GM12892 (cell line): ENCODE measurements at regions not wholly inside any gene's neighbourhood (a gene's known extent, or its start where the extent isn't known, plus 50 kb on each side); places are given as distances from the start of the nearest gene placed in this dataset.
A peak's percentile ranks its signal among the peaks of the same experiment; 100 is the strongest.

Experiments
- DNase-seq: peaks from one replicate; pipeline ENCODE4 v3.0.0; 2011; ENCODE audit not compliant: insufficient read length
- FAIRE-seq: peaks from 2 replicates; lab custom pipeline; 2011; peaks lifted over from hg19 to GRCh38; lab: Jason Lieb, UNC
- POLR2A ChIP-seq: IDR thresholded peaks from 2 replicates; pipeline ENCODE4 v1.6.1; 2011; ENCODE audit warnings: low read depth, low read length, control low read depth
- POLR2AphosphoS5 ChIP-seq: IDR thresholded peaks from 2 replicates; pipeline ENCODE4 v1.6.1; 2011; ENCODE audit warnings: low read depth, low read length, control low read depth
- TAF1 ChIP-seq: IDR thresholded peaks from 2 replicates; pipeline ENCODE4 v1.6.1; 2011; ENCODE audit warnings: low read depth, mild to moderate bottlenecking, control low read depth, low read length, borderline replicate concordance

DNA sequence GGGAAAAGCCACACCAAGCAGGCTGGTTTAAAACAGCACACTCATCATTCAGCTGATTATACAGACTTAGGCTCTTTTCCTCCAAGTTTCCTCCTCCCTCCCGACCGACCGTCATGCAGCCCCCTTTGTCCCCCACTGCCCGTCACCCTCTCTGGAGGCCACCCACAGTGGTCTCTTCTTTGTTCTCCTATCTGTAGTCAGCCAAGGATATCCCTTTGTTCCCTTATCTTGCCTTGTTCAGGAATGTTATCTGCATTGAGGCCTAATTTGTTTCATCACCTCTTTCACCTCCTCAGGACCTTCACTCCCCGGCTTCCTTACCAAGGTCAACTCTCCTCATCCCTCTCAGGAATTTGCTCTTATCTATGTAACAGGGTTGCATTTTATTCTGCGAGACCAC is 186.4 kb upstream of the CDH13 start:
- DNase-seq (no peak), FAIRE-seq (no peak)
- no peak for TF ChIP-seq POLR2AphosphoS5
- TF ChIP-seq TAF1: no peak
- no peak for TF ChIP-seq POLR2A

DNA sequence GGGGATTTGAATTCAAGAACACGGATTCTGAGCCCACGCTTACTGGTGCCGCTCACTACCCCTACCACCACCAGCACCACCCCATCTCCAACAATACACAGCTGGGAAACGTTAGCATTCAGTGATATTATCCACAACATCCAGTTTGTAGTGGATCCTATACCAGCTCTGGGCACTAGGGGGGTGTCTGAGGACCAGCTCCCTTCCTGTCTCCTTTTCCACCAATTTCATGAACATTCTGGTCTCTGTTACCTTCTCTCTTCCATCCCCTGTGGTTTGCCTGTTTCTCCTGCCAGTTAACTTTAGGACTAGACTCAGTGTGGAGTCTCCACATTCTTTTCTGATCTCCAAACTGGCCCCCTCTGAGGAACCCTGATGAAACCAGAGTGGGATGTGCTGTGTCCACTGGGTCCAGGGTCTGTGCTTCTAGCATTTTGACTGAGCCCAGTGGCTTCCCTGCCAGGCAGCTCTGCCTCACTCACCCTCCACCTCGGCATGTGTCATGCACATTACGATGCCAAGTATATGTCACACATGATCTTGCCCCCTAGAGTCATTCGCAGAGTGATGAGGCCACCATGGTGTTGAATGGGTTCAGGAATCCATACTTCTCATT is 187.0 kb upstream of the CDH13 start:
- no peak for TF ChIP-seq TAF1
- no peak for TF ChIP-seq POLR2AphosphoS5
- TF ChIP-seq POLR2A: no peak
- DNase-seq (no peak), FAIRE-seq (peak; percentile 57)

DNA sequence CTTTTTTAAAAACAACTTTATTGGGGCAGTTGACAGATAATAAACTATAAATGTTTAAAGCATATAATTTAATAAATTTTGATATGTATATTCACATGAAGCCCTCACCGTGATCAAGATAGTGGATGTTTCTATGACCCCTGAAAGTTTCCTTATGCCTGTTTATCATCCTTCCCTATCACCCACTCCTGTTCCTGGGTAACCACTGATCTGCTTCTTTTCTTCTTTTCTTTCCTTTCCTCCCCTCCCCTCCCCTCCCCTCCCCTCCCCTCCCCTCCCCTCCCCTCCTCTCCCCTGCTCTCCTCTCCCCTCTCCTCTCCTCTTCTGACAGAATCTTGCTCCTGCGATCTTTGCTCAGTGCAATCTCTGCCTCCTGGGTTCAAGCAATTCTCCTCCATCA is 193.7 kb upstream of the CDH13 start:
- no peak for FAIRE-seq
- no peak for TF ChIP-seq POLR2AphosphoS5
- no peak for TF ChIP-seq TAF1
- TF ChIP-seq POLR2A: no peak
- no peak for DNase-seq

DNA sequence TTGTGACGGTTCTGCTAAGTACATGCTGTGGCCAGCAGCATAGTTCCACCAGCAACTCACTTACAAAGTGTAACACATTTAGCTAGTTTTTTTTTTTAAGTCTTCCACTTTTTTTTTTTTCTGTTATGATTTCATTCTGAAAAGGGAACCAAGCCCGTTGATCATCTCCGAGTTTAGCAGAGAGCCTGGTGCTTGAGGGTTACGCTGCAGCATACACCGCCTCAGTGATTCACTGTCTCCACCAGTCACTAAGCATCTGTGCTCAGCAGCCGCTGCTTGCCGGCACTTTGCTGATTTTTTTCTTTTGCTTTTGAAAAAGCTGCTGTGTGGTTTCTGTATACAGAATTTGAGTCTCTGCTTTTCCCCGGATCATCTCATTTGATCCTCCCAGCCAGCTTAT is 194.5 kb upstream of the CDH13 start:
- TF ChIP-seq POLR2AphosphoS5: no peak
- TF ChIP-seq TAF1: no peak
- TF ChIP-seq POLR2A: no peak
- DNase-seq (no peak), FAIRE-seq (no peak)

DNA sequence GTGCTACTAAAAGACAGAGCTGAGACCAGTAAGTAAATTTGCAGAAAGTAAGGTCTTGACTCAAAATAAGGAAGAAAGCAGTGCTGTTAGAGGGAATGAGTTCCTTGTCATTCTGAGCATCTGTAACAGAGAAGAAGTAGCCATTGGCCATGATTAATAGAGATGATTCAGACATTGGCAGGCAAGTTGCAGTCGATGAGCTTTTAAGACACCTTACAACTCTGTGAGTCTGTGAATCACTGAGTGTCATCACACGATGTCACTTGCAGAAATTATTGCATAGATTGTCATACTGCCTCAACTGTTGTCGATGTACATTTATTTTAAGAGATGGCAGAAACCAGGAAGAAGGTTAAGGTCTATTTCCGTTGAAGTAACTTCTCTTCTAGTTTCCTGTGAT is 201.1 kb upstream of the CDH13 start:
- TF ChIP-seq POLR2A (no peak), TAF1 (no peak), POLR2AphosphoS5 (no peak)
- no peak for DNase-seq
- no peak for FAIRE-seq

DNA sequence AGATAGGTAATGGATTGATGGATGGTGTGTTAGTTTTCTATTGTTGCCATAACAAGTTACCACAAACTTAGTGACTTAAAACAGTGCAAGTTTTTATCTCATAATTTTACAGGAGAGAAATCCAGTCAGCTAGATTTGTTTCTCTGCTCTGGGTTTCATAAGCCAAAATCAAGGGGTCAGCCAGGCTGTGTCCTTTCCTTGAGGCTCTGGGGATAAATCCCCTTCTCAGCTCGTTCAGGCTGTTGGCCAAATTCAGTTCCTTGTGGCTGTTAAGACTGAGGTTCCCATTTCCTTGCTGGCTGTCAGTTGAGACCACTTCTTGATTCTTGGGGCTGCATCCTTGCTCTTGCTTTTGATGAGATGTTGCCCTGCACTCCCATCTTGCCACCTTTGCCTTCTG is 204.9 kb upstream of the CDH13 start:
- DNase-seq (no peak), FAIRE-seq (no peak)
- TF ChIP-seq POLR2A (no peak), TAF1 (no peak), POLR2AphosphoS5 (no peak)

DNA sequence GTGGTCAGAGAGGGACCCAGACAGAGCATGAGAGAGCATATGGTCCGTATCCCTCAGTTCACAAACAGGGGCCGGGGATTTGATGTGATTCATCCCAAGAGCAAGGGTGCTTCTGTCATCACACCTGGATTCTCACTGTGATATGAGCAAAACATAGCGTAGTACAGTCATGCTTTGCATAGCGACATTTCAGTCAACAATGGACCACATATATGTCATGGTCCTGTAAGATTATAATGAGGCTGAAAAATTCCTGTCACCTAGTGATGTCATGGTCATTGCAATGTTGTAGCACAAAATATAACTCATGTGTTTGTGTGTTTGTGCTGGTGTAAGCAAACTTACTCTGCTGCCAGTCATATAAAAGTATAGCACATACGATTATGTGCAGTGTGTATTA is 207.4 kb upstream of the CDH13 start:
- DNase-seq: no peak
- FAIRE-seq: no peak
- TF ChIP-seq TAF1: no peak
- no peak for TF ChIP-seq POLR2A

DNA sequence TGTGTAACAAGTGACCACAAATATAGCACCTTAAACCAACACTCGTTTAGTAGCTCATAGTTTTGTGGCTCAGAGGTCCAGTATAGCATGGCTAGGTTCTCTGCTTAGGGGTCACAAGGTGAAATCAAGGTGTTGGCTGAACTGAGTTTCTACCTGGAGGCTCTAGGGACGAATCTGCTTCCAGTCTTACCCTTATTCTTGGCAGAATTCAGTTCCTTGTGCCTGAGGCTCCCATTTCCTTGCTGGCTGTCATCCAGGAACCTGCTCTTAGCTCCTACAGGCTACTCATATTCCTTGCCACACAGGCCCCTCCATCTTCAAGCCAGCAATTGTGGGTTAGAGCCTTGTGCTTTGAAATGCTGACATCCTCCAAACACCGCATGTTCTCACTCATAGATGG is 212.3 kb upstream of the CDH13 start:
- DNase-seq (no peak), FAIRE-seq (no peak)
- TF ChIP-seq TAF1 (no peak), POLR2AphosphoS5 (no peak), POLR2A (no peak)

DNA sequence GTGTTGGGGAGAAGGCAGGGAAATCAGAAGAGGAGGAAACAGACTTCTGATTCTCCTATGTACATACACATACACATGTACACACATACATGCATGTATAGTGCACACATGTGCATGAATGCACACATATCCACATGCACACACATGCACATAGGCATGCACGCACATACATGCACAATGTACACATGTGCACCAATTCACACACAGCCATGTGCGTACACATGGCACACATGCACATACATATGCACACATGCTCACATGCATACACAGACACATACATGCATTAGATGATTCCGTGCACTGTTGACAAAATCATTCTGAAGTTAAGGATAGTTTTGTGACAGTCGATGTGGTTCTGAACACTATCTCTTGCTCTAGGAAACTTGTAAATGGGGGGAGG is 214.0 kb upstream of the CDH13 start:
- TF ChIP-seq TAF1: no peak
- TF ChIP-seq POLR2AphosphoS5: no peak
- TF ChIP-seq POLR2A: no peak
- FAIRE-seq (peak; percentile 48), DNase-seq (no peak)

DNA sequence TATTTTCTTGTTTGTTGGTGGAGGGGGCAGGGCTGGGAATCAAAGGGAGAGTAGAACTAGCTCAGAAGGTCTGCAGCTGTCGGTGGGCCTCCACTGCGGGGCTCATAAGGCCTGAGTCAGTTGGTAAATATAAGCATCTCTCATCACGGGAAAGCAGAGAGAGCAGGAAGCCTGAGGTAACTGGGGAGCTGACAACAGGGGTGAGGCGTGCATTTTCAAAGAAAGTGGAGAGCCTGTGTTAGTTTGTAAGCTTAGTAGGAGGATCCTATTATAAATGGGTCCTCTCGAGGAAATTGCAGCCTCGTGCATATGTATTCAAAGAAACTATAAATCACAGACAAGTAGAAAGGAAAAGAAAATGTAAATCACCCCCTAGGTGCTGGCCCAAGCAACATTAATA is 221.0 kb upstream of the CDH13 start:
- DNase-seq (no peak), FAIRE-seq (no peak)
- TF ChIP-seq POLR2AphosphoS5 (no peak), TAF1 (no peak), POLR2A (no peak)

DNA sequence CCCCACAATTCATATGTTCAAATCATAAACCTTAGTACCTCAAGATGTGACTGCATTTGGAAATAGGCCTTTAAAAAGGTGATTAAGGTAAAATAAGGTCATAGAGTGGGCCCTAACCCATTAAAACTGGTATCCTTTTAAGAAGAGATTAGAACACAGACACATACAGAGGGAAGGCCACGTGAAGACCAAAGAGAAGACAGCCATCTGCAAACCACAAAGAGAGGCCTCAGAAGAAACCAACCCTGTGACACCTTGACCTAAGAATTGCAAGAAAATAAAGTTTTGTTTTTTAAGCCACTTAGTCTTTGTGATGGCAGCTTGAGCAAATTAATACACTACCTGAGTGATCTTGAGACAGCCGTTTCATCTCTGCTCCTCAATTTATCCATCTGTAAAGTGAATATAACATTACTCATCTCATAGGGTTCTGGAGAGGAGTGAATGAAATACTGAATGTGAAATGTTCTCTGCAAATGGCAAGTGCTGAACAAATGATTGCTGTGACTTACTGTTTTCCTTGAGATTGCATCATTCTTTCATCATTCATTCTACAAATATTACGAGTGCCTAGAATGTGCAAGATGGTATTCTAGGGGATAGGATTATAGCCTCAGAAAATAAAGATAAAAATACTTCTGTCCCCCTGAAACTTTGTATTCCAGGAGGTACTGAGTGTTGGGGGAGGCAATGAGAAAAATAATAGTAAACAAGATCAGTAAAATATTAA is 222.0 kb upstream of the CDH13 start:
- no peak for TF ChIP-seq POLR2AphosphoS5
- no peak for TF ChIP-seq TAF1
- no peak for TF ChIP-seq POLR2A
- no peak for DNase-seq
- FAIRE-seq: no peak

DNA sequence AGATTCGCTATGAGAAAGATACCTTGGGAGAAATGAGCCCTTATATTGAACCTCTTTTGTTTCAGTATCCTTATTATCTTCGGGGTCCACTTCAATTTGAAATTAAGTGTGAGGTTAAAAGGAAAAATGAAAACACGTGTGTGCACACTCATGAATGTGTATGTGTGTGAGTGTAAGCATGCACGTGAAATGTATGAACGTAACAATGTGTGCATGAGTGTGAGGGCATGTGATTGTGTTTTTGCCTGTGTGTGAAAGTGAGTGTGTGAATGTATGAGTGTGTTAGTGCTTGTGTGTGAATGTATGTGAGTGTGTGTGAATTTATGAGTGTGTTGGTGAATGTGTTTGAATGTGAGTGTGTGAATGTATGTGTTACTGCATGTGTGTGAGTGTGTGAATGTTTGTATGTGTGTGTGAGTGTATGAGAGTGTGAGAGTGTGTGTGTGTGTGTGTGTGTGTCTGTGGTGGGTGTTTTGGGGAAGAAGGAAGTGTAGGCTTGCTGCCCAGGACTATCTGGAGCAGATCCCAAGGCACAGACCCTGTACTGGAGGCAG is 224.0 kb upstream of the CDH13 start:
- peak; percentile 17 for FAIRE-seq
- DNase-seq: no peak
- TF ChIP-seq POLR2A: no peak
- TF ChIP-seq POLR2AphosphoS5: no peak
- TF ChIP-seq TAF1: no peak

DNA sequence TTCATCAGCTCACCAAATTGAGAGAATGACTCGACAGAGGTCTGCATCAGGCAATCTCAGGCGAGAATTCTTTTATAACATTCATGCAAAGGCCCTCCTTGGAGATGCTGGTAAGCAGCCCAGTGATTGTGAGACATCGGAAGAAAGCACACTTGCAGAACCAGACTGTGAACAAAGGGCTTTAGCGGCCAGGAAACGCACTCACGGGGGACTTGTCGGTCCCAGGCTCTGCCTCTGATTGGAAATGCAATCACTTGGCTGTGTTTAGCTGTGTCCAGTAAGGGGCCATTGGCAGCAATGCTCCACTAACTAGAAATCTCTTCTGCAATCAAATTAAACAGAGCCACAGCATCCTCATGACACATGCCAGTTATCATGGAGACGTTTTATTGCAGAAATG is 226.7 kb upstream of the CDH13 start:
- FAIRE-seq: no peak
- TF ChIP-seq TAF1 (no peak), POLR2AphosphoS5 (no peak), POLR2A (no peak)

DNA sequence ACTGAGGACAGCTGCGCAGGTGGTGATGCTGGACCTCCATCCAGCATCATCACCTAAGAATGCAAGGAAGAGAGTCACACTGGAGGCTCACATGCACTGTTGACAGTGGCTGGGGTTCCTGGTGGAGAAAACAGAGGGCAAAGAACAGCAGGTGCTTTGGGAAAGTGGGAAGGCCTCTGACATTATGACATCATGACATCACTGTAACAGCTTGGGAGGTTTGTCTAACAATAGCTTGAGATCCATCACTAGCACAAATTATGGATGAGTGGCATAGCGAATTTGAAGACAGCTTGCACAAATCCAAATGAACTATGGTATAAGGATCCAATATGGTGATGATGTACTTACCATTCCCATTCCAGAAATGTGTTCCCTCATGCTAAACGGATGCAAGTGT is 226.5 kb upstream of the MPHOSPH6 start:
- TF ChIP-seq TAF1 (no peak), POLR2AphosphoS5 (no peak), POLR2A (no peak)
- DNase-seq (no peak), FAIRE-seq (no peak)

More for the DNA sequence above, 226.7 kb upstream of the CDH13 start:
- DNase-seq: no peak
